ENCODE measurements at regions not wholly inside any gene's neighbourhood (a gene's known extent, or its start where the extent isn't known, plus 50 kb on each side); places are given as distances from the start of the nearest gene placed in this dataset.
"Not testable (repeated sequence)": the region's sequence is repeated elsewhere in the genome, so short reads cannot be mapped to it uniquely, and the experiment has no call there.

- Histone ChIP-seq H3K36me3 (no peaks in the 10 kb centered on the region), H3K4me1 (peaks cover 7% of the 10 kb centered on the region), H3K27me3 (no peaks in the 10 kb centered on the region), H3K27ac (no peak overlapping the region), H3K4me3 (no peak overlapping the region), H3K9me3 (no peaks in the 10 kb centered on the region)
- intact Hi-C loops (cut with DNase I) = no loop called here
- DNase-seq (ENCODE audit: extremely low spot score in 2 of 2) = peak in 1 of 2 donors; percentile 56
- TF ChIP-seq POLR2A (IDR thresholded peaks at IDR 0.05) (no peak), POLR2AphosphoS5 (IDR thresholded peaks at IDR 0.05; ENCODE audit: insufficient read depth in 1 of 2, low read depth in 1 of 2) (no peak), CTCF (IDR thresholded peaks at IDR 0.05) (no peak)
Measured at GRCh38 chr6:3532296-3532916, 75.6 kb upstream of the SLC22A23 start.

- Histone ChIP-seq H3K9me3 (no peaks in the 10 kb centered on the region), H3K27ac (no peak overlapping the region), H3K36me3 (no peaks in the 10 kb centered on the region), H3K4me1 (peaks cover 16% of the 10 kb centered on the region), H3K27me3 (no peaks in the 10 kb centered on the region), H3K4me3 (no peak overlapping the region)
- no peak for TF ChIP-seq POLR2A (IDR thresholded peaks at IDR 0.05)
- TF ChIP-seq CTCF (IDR thresholded peaks at IDR 0.05) = no peak
- no peak for TF ChIP-seq POLR2AphosphoS5 (IDR thresholded peaks at IDR 0.05; ENCODE audit: insufficient read depth in 1 of 2, low read depth in 1 of 2)
- intact Hi-C loops (cut with DNase I) = no loop called here
- DNase-seq (ENCODE audit: extremely low spot score in 2 of 2) = peak in 1 of 2 donors; percentile 20
Measured at GRCh38 chr6:3531481-3531880, 74.6 kb upstream of the SLC22A23 start.

- DNase-seq (ENCODE audit: extremely low spot score in 2 of 2) = peak; percentile 52 to 55
- H3K27me3 ChIP-seq = no peaks in the 10 kb centered on the region
- TF ChIP-seq POLR2AphosphoS5 (IDR thresholded peaks at IDR 0.05; ENCODE audit: insufficient read depth in 1 of 2, low read depth in 1 of 2) (no peak), POLR2A (IDR thresholded peaks at IDR 0.05) (no peak), CTCF (IDR thresholded peaks at IDR 0.05) (no peak)
- no peak overlapping the region for H3K27ac ChIP-seq
- intact Hi-C loops (cut with DNase I) = no loop called here
- H3K4me3 ChIP-seq = no peak overlapping the region
- peaks cover 21% of the 10 kb centered on the region for H3K4me1 ChIP-seq
- H3K36me3 ChIP-seq = no peaks in the 10 kb centered on the region
- no peaks in the 10 kb centered on the region for H3K9me3 ChIP-seq
Measured at GRCh38 chr6:3530515-3530914, 73.7 kb upstream of the SLC22A23 start.

GRCh38 chr6:3529721-3530120 is 72.9 kb upstream of the SLC22A23 start:
- intact Hi-C loops (cut with DNase I) = no loop called here
- no peaks in the 10 kb centered on the region for H3K36me3 ChIP-seq
- H3K27me3 ChIP-seq = no peaks in the 10 kb centered on the region
- no peak overlapping the region for H3K27ac ChIP-seq
- no peak for TF ChIP-seq CTCF (IDR thresholded peaks at IDR 0.05)
- no peak for TF ChIP-seq POLR2A (IDR thresholded peaks at IDR 0.05)
- TF ChIP-seq POLR2AphosphoS5 (IDR thresholded peaks at IDR 0.05; ENCODE audit: insufficient read depth in 1 of 2, low read depth in 1 of 2) = no peak
- no peaks in the 10 kb centered on the region for H3K9me3 ChIP-seq
- no peak overlapping the region for H3K4me3 ChIP-seq
- DNase-seq (ENCODE audit: extremely low spot score in 2 of 2) = no peak
- H3K4me1 ChIP-seq = peaks cover 21% of the 10 kb centered on the region

- no peaks in the 10 kb centered on the region for H3K9me3 ChIP-seq
- H3K27ac ChIP-seq = no peak overlapping the region
- DNase-seq (ENCODE audit: extremely low spot score in 2 of 2) = peak; percentile 72 to 74
- H3K4me3 ChIP-seq = no peak overlapping the region
- no peaks in the 10 kb centered on the region for H3K27me3 ChIP-seq
- H3K36me3 ChIP-seq = no peaks in the 10 kb centered on the region
- no peak for TF ChIP-seq POLR2AphosphoS5 (IDR thresholded peaks at IDR 0.05; ENCODE audit: insufficient read depth in 1 of 2, low read depth in 1 of 2)
- TF ChIP-seq CTCF (IDR thresholded peaks at IDR 0.05) = no peak
- no peak for TF ChIP-seq POLR2A (IDR thresholded peaks at IDR 0.05)
- H3K4me1 ChIP-seq = peaks cover 21% of the 10 kb centered on the region
- intact Hi-C loops (cut with DNase I) = no loop called here
Measured at GRCh38 chr6:3529232-3529631, 72.4 kb upstream of the SLC22A23 start.

GRCh38 chr6:3528081-3528671 is 71.3 kb upstream of the SLC22A23 start:
- H3K27ac ChIP-seq; intact Hi-C loops (cut with DNase I): not testable (repeated sequence)
- peak in 1 of 2 donors; percentile 22 for DNase-seq (ENCODE audit: extremely low spot score in 2 of 2)

More at GRCh38 chr6:3528081-3528671, 71.3 kb upstream of the SLC22A23 start:
- not testable (repeated sequence) for H3K9me3 ChIP-seq, H3K4me3 ChIP-seq, H3K36me3 ChIP-seq, H3K27me3 ChIP-seq
- peaks cover 23% of the 10 kb centered on the region for H3K4me1 ChIP-seq
